ENCODE measurements at regions not wholly inside any gene's neighbourhood (a gene's known extent, or its start where the extent isn't known, plus 50 kb on each side); places are given as distances from the start of the nearest gene placed in this dataset.

DNA sequence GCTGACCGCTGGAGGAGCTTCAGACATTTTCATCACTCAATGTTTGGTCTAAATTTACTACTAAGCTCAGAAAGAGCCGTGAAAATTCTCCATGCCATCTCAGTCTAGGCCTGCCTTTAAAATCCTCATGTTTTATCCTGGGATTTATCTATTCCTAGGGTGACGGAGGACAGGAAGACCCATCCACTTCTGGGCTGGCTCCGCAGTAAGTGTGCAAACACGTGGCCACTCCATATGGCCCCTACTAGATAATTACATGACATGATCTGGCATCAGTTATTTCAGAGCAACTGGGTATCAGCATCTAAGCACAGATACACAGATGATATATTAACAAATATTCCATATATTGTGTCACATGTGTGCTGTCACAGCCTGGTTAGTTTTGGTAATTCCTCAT lies 77.8 kb upstream of the HS3ST4 start:
- TF ChIP-seq, protein P1, sequence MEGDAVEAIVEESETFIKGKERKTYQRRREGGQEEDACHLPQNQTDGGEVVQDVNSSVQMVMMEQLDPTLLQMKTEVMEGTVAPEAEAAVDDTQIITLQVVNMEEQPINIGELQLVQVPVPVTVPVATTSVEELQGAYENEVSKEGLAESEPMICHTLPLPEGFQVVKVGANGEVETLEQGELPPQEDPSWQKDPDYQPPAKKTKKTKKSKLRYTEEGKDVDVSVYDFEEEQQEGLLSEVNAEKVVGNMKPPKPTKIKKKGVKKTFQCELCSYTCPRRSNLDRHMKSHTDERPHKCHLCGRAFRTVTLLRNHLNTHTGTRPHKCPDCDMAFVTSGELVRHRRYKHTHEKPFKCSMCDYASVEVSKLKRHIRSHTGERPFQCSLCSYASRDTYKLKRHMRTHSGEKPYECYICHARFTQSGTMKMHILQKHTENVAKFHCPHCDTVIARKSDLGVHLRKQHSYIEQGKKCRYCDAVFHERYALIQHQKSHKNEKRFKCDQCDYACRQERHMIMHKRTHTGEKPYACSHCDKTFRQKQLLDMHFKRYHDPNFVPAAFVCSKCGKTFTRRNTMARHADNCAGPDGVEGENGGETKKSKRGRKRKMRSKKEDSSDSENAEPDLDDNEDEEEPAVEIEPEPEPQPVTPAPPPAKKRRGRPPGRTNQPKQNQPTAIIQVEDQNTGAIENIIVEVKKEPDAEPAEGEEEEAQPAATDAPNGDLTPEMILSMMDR (IDR thresholded peaks at IDR 0.05; ENCODE audit: low read depth, low read length, poor library complexity, severe bottlenecking) = no peak
- TF ChIP-seq EZH2phosphoT487 (IDR thresholded peaks at IDR 0.05; ENCODE audit: borderline replicate concordance, low read length) = no peak

Data from DOHH2 (cell line).